Aorta (tissue), 5 donors: ENCODE measurements at regions not wholly inside any gene's neighbourhood (a gene's known extent, or its start where the extent isn't known, plus 50 kb on each side); places are given as distances from the start of the nearest gene placed in this dataset.
"Not testable (repeated sequence)": the region's sequence is repeated elsewhere in the genome, so short reads cannot be mapped to it uniquely, and the experiment has no call there.

Experiments
- ATAC-seq: fragments of 200-7000 bp; cut with Tn5 transposase; one replicate; pipeline ENCODE4 v1.9.1; 2022; ENCODE audit warnings: moderate library complexity; ENCODE audit not compliant: low FRiP score
- DNase-seq, 2 donors: peaks; one replicate each; pipeline ENCODE4 v3.0.0-alpha.2; 2020
- H3K27ac ChIP-seq, 2 donors: one replicate each; pipeline ENCODE4 v1.5.1; 2013; ENCODE audit warnings: low read length in 2 of 2, mild to moderate bottlenecking in 2 of 2, moderate library complexity in 2 of 2, control low read depth in 1 of 2, inconsistent platforms in 1 of 2, low read depth in 1 of 2
- H3K27me3 ChIP-seq, 2 donors: one replicate each; pipeline ENCODE4 v1.6.1; 2013; ENCODE audit warnings: control low read depth in 1 of 2, low read length in 1 of 2, mild to moderate bottlenecking in 1 of 2, moderate library complexity in 1 of 2; ENCODE audit not compliant: insufficient read depth in 2 of 2, control insufficient read depth in 1 of 2
- H3K36me3 ChIP-seq, 2 donors: one replicate each; pipeline ENCODE4 v1.6.1; 2013; ENCODE audit warnings: control low read depth in 1 of 2, low read length in 1 of 2, mild to moderate bottlenecking in 1 of 2; ENCODE audit not compliant: insufficient read depth in 2 of 2, control insufficient read depth in 1 of 2
- H3K4me1 ChIP-seq, 2 donors: one replicate each; pipeline ENCODE4 v1.6.1; 2013; ENCODE audit warnings: low read length in 2 of 2, control low read depth in 1 of 2, mild to moderate bottlenecking in 1 of 2, moderate library complexity in 1 of 2; ENCODE audit not compliant: insufficient read depth in 2 of 2, control insufficient read depth in 1 of 2
- H3K4me3 ChIP-seq, 2 donors: one replicate each; pipeline ENCODE4 v1.5.1; 2013; ENCODE audit warnings: low read length in 2 of 2, control low read depth in 1 of 2, mild to moderate bottlenecking in 1 of 2
- H3K9me3 ChIP-seq: one replicate; pipeline ENCODE4 v1.6.1; 2013; ENCODE audit warnings: mild to moderate bottlenecking, low read length; ENCODE audit not compliant: control insufficient read depth
- WGBS, 2 donors: extraction: QIAGEN DNeasy Blood & Tissue Kit; methylation state at CpG; one replicate each; pipeline ENCODE4 v1.1.7; 2013; 5-methylcytosine and 5-hydroxymethylcytosine counted together
- intact Hi-C, 2 donors: fragments of 100-400 bp; cut with DNase I; formaldehyde crosslinking; loops; one replicate each; pipeline versions ENCODE4 v1.14.2 to v1.15.0; 2022
- donor health status: healthy with polysubstance abuse.
- donor health status: Bipolar disorder and iron deficiency.
- donor health status: DM: no; HTN: no; CAD: no.
- donor health status: DM: no; HTN: no; CAD: no.
- donor health status: DM: yes; HTN: yes; CAD: no.

DNA sequence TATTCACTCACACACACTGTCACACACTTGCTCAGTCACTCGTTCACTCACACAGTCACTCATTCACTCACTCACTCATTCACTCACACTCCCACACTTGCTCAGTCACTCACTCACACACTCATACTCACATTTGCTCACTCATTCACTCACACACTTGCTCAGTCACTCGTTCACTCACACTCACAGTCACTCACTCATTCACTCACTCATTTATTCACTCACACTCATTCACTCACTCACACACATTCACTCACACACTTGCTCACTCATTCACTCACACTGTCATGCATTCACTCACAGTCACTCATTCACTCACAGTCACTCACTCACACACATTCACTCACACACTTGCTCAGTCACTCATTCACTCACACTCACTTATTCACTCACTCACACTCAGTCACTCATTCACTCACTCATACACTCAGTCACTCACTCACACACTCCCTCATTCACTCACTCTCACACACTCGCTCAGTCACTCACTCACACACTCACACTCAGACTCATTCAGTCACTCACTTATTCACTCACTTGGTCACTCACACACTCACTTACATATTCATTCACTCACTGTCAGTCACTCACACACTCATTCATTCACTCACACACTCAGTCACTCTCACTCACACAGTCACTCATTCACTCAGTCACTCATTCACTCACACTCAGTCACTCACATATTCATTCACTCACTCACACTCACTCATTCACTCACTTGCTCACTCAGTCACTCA is 167.0 kb upstream of the C1orf174 start:
- H3K9me3 ChIP-seq = no peaks in the 10 kb centered on the region
- DNase-seq (no peak), ATAC-seq (no peak)
- H3K27me3 ChIP-seq = no peaks in the 10 kb centered on the region
- 45 to 89% methylated on average over 2 to 3 of the region's 3 CpGs for WGBS, 2 donors
- intact Hi-C loops = no loop called here
- no peaks in the 10 kb centered on the region for H3K36me3 ChIP-seq
- H3K4me3 ChIP-seq = no peak overlapping the region
- H3K4me1 ChIP-seq = no peaks in the 10 kb centered on the region
- no peak overlapping the region for H3K27ac ChIP-seq

- no peak overlapping the region for H3K27ac ChIP-seq
- no peaks in the 10 kb centered on the region for H3K27me3 ChIP-seq
- ATAC-seq = no peak
- peak in 1 of 2 donors; percentile 56 for DNase-seq
- H3K4me1 ChIP-seq = no peaks in the 10 kb centered on the region
- H3K9me3 ChIP-seq = no peaks in the 10 kb centered on the region
- no peak overlapping the region for H3K4me3 ChIP-seq
- WGBS, 2 donors = 60 to 66% methylated on average over 8 of the region's 8 CpGs
- intact Hi-C loops = no loop called here
- no peaks in the 10 kb centered on the region for H3K36me3 ChIP-seq
Observed at GRCh38 chr1:4068076-4068475, 168.0 kb upstream of the C1orf174 start.

DNA sequence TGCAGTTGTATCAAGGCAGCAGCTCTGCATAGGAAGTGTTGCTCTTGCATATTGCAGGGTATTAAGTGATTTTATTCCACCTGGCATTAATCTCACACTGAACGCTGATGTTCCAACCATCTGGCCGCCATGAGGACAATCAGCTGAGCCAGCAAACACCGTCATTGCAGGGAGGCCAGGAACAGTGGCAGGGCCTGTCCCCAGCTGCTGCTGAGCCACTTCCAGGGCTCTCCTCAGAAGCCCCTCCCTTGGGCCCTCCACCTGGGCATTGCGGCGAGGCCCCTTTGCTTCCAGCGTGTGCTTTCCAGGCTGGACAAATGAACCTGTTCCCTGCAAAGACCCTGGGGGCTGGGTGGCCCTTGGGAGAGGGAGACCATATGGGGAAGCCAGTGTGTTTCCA is 171.6 kb upstream of the C1orf174 start:
- Histone ChIP-seq H3K27ac (no peak overlapping the region), H3K36me3 (no peaks in the 10 kb centered on the region), H3K27me3 (no peaks in the 10 kb centered on the region), H3K9me3 (no peaks in the 10 kb centered on the region), H3K4me3 (no peak overlapping the region), H3K4me1 (no peaks in the 10 kb centered on the region)
- ATAC-seq = no peak
- WGBS, 2 donors = 58% methylated on average over 6 of the region's 6 CpGs
- intact Hi-C loops = no loop called here
- DNase-seq = peak in 1 of 2 donors; percentile 30

- peak in 1 of 2 donors; percentile 47 for DNase-seq
- intact Hi-C loops = no loop called here
- Histone ChIP-seq H3K4me1 (no peaks in the 10 kb centered on the region), H3K4me3 (no peak overlapping the region), H3K27ac (no peak overlapping the region), H3K9me3 (no peaks in the 10 kb centered on the region), H3K27me3 (no peaks in the 10 kb centered on the region), H3K36me3 (no peaks in the 10 kb centered on the region)
- WGBS, 2 donors = 48 to 55% methylated on average over 14 of the region's 14 CpGs
- no peak for ATAC-seq
Observed at GRCh38 chr1:4072481-4073153, 172.5 kb upstream of the C1orf174 start.

DNA sequence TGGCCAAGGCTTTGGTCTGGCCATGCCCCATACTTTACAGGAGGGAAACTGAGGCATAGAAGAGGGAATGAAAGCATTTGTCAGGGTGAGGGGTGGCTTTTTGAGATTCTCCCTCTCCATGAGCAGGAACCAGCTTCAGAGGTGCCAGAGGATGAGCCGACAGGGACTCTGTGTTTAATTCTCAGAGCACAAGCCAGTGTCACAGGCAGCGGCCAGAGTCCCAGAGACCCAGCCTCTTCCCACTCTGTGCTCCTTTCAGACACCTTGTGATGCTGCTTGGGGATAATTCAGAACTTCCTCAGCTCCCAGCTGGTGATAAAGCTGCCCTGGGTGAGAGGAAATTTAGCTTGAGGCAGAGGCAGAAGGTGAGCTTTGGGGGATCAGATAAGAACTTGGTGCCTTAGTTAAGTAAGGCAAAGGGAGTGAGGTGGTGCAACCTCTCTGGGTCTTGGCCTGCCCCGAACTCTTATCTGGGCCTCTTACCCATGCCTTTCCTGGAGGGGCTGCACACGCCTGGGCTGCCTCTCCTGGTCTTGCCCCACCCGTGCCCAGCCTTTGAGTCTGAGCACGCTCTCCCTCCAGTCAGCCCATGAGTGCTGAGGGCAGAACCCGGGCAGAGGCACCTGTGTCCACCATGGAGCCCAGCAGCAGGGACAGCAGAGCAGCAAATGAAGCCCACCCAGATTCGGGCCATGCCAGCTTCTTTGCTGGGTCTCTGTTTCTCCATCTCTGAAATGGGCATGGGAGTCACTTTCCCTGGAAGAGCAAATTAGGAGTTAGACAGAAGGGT is 175.6 kb upstream of the C1orf174 start:
- H3K36me3 ChIP-seq = no peaks in the 10 kb centered on the region
- no peak overlapping the region for H3K27ac ChIP-seq
- DNase-seq (peak in 1 of 2 donors; percentile 33), ATAC-seq (no peak)
- no peak overlapping the region for H3K4me3 ChIP-seq
- intact Hi-C loops = no loop called here
- whole genome bisulfite sequencing, 2 donors = 69 to 72% methylated on average over 8 of the region's 8 CpGs
- H3K27me3 ChIP-seq = no peaks in the 10 kb centered on the region
- no peaks in the 10 kb centered on the region for H3K9me3 ChIP-seq
- H3K4me1 ChIP-seq = no peaks in the 10 kb centered on the region

DNA sequence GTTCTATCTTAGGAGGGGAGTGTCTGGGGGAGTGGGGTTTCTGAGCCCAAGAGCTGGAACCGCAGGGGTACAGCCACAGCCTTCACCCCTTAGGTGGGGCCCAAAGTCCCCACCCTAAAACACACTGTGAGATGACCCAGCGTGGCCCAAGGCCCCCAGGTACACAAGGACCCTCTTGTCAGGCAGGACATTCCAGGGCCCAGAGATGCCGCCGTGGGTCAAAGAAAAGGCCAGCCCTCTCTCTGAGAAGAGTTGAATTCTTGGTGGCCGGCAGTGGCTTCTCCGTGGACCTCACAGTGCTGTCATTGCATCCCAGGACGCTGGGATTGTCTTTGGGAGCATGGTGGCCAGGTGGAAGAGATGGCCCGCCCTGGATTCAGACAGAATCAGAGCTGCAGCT is 176.3 kb upstream of the C1orf174 start:
- ATAC-seq (no peak), DNase-seq (peak in 1 of 2 donors; percentile 55)
- H3K4me1 ChIP-seq = no peaks in the 10 kb centered on the region
- WGBS, 2 donors = 53 to 62% methylated on average over 8 of the region's 8 CpGs
- H3K9me3 ChIP-seq = peaks cover 1% of the 10 kb centered on the region
- H3K27me3 ChIP-seq = no peaks in the 10 kb centered on the region
- intact Hi-C loops = no loop called here
- H3K27ac ChIP-seq = no peak overlapping the region
- H3K4me3 ChIP-seq = no peak overlapping the region
- H3K36me3 ChIP-seq = no peaks in the 10 kb centered on the region

DNA sequence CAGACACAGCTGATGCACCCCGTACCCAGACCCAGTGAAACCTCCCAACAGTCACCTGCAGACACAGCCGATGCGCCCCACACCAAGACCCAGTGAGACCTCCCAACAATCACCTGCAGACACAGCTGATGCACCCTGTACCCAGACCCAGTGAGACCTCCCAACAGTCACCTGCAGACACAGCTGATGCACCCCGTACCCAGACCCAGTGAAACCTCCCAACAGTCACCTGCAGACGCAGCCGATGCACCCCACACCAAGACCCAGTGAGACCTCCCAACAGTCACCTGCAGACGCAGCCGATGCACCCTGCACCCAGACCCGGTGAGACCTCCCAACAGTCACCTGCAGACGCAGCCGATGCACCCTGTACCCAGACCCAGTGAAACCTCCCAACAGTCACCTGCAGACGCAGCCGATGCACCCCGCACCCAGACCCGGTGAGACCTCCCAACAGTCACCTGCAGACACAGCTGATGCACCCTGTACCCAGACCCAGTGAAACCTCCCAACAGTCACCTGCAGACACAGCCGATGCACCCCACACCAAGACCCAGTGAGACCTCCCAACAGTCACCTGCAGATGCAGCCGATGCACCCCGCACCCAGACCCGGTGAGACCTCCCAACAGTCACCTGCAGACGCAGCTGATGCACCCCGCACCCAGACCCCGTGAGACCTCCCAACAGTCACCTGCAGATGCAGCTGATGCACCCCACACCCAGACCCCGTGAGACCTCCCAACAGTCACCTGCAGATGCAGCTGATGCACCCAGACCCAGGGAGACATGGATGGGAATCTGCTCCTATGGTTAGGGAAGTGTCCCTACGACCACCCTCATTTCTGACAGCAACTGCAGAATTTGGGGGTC is 178.3 kb upstream of the C1orf174 start:
- whole genome bisulfite sequencing, 2 donors = 81 to 84% methylated on average over 22 to 24 of the region's 24 CpGs
- H3K4me3 ChIP-seq, H3K4me1 ChIP-seq, H3K27ac ChIP-seq, intact Hi-C loops, H3K9me3 ChIP-seq, ATAC-seq, H3K27me3 ChIP-seq, H3K36me3 ChIP-seq: not testable (repeated sequence)
- DNase-seq = peak in 1 of 2 donors; percentile 25

- 74 to 75% methylated on average over 5 of the region's 5 CpGs for WGBS, 2 donors
- peak in 1 of 2 donors; percentile 31 for DNase-seq
Observed at GRCh38 chr1:4079815-4080214, 179.7 kb upstream of the C1orf174 start.

More at GRCh38 chr1:4079815-4080214, 179.7 kb upstream of the C1orf174 start:
- Histone ChIP-seq H3K36me3 (no peaks in the 10 kb centered on the region), H3K27ac (no peak overlapping the region), H3K9me3 (peaks cover 1% of the 10 kb centered on the region), H3K4me1 (no peaks in the 10 kb centered on the region), H3K4me3 (no peak overlapping the region), H3K27me3 (no peaks in the 10 kb centered on the region)
- intact Hi-C loops = no loop called here
- ATAC-seq = no peak
